HEK293 (cell line): ENCODE measurements at regions not wholly inside any gene's neighbourhood (a gene's known extent, or its start where the extent isn't known, plus 50 kb on each side); places are given as distances from the start of the nearest gene placed in this dataset.

ENCODE experiments used
- CTCF ChIA-PET: fragments of 350-600 bp; formaldehyde crosslinking; extraction: SDS; loops from one replicate; lab custom pipeline; 2021; ENCODE audit warnings: antibody characterized with exemption; lab: Yijun Ruan, JAX
- POLR2A ChIA-PET: fragments of 300-600 bp; formaldehyde crosslinking; extraction: SDS; loops from one replicate; lab custom pipeline; 2020; ENCODE audit warnings: antibody characterized with exemption, inconsistent platforms; lab: Yijun Ruan, JAX
- H3K27ac ChIP-seq: fragments of 200-500 bp; sonication (Bioruptor generic); 2 replicates; pipeline ENCODE4 v1.5.1; 2014; ENCODE audit warnings: low read depth, low read length, control low read depth, inconsistent platforms; ENCODE audit errors: extremely low read depth
- H3K36me3 ChIP-seq, 2 experiments: fragments of 200-500 bp in 1 of 2; sonication (Bioruptor generic) in 1 of 2; 1 replicate in 1 of 2; 2 replicates in 1 of 2; pipeline ENCODE4 v1.5.1; 2014 to 2017; ENCODE audit warnings: inconsistent platforms in 2 of 2, low read length in 2 of 2; ENCODE audit not compliant: control insufficient read depth in 2 of 2, insufficient read depth in 1 of 2
- H3K4me1 ChIP-seq: fragments of 200-500 bp; sonication (Bioruptor generic); 2 replicates; pipeline ENCODE4 v1.5.1; 2014; ENCODE audit warnings: mild to moderate bottlenecking, low read length, inconsistent platforms; ENCODE audit not compliant: control insufficient read depth, insufficient read depth
- H3K4me3 ChIP-seq: 2 replicates; pipeline ENCODE4 v1.5.1; 2011; ENCODE audit warnings: low read depth, mild to moderate bottlenecking, control low read depth, low read length, moderate library complexity
- H3K9me3 ChIP-seq: fragments of 200-500 bp; sonication (Bioruptor generic); 2 replicates; pipeline ENCODE4 v1.5.1; 2014; ENCODE audit warnings: low read depth, low read length, inconsistent platforms; ENCODE audit not compliant: control insufficient read depth, insufficient read depth
- INSM2 ChIP-seq: fragments of 450-650 bp; formaldehyde crosslinking; IDR thresholded peaks from 2 replicates; pipeline ENCODE4 v1.5.1; 2016; ENCODE audit warnings: missing biosample characterization, missing genetic modification characterization
- KLF16 ChIP-seq: fragments of 450-650 bp; formaldehyde crosslinking; IDR thresholded peaks from 2 replicates; pipeline ENCODE4 v1.5.1; 2017; ENCODE audit warnings: missing biosample characterization, missing genetic modification characterization
- OVOL3 ChIP-seq: fragments of 450-650 bp; formaldehyde crosslinking; IDR thresholded peaks from 2 replicates; pipeline ENCODE4 v1.5.1; 2016; ENCODE audit warnings: missing biosample characterization, missing genetic modification characterization
- REST ChIP-seq: fragments of 450-650 bp; formaldehyde crosslinking; IDR thresholded peaks from 2 replicates; pipeline ENCODE4 v1.5.1; 2016; ENCODE audit warnings: missing biosample characterization, missing genetic modification characterization
- ZBTB10 ChIP-seq: fragments of 450-650 bp; formaldehyde crosslinking; IDR thresholded peaks from 2 replicates; pipeline ENCODE4 v1.5.1; 2016; ENCODE audit warnings: missing biosample characterization, missing genetic modification characterization
- ZFP41 ChIP-seq: fragments of 450-650 bp; formaldehyde crosslinking; IDR thresholded peaks from 2 replicates; pipeline ENCODE4 v1.5.1; 2016; ENCODE audit warnings: missing biosample characterization, missing genetic modification characterization, borderline replicate concordance
- ZNF155 ChIP-seq: fragments of 450-650 bp; formaldehyde crosslinking; IDR thresholded peaks from 2 replicates; pipeline ENCODE4 v1.5.1; 2016; ENCODE audit warnings: missing biosample characterization, missing genetic modification characterization
- ZNF214 ChIP-seq: fragments of 450-650 bp; formaldehyde crosslinking; IDR thresholded peaks from 2 replicates; pipeline ENCODE4 v1.5.1; 2017; ENCODE audit warnings: missing biosample characterization, mild to moderate bottlenecking, missing genetic modification characterization, borderline replicate concordance
- ZNF394 ChIP-seq: fragments of 450-650 bp; formaldehyde crosslinking; IDR thresholded peaks from 2 replicates; pipeline ENCODE4 v1.5.1; 2016; ENCODE audit warnings: missing biosample characterization, missing genetic modification characterization, mild to moderate bottlenecking, moderate library complexity, borderline replicate concordance
- ZNF398 ChIP-seq: fragments of 450-650 bp; formaldehyde crosslinking; IDR thresholded peaks from 2 replicates; pipeline ENCODE4 v1.5.1; 2017; ENCODE audit warnings: missing biosample characterization, missing genetic modification characterization
- ZNF48 ChIP-seq: fragments of 450-650 bp; formaldehyde crosslinking; IDR thresholded peaks from 2 replicates; pipeline ENCODE4 v1.5.1; 2016; ENCODE audit warnings: missing biosample characterization, missing genetic modification characterization
- ZNF514 ChIP-seq: fragments of 450-650 bp; formaldehyde crosslinking; IDR thresholded peaks from 2 replicates; pipeline ENCODE4 v1.5.1; 2016; ENCODE audit warnings: missing biosample characterization, missing genetic modification characterization
- ZNF621 ChIP-seq: fragments of 450-650 bp; formaldehyde crosslinking; IDR thresholded peaks from 2 replicates; pipeline ENCODE4 v1.5.1; 2017; ENCODE audit warnings: missing biosample characterization, missing genetic modification characterization
- ZNF670 ChIP-seq: fragments of 450-650 bp; formaldehyde crosslinking; IDR thresholded peaks from 2 replicates; pipeline ENCODE4 v1.5.1; 2016; ENCODE audit warnings: missing biosample characterization, missing genetic modification characterization, low read depth
- ZNF768 ChIP-seq: fragments of 450-650 bp; formaldehyde crosslinking; IDR thresholded peaks from 2 replicates; pipeline ENCODE4 v1.5.1; 2018; ENCODE audit warnings: missing biosample characterization, mild to moderate bottlenecking, missing genetic modification characterization

- ChIA-PET CTCF (no interaction called here), POLR2A (no interaction called here)
- TF ChIP-seq ZNF394 (no peak), KLF16 (no peak), ZNF621 (tag by site-specific recombination) (no peak), ZNF155 (tag by site-specific recombination) (no peak), ZNF214 (tag by site-specific recombination) (no peak), ZNF514 (tag by site-specific recombination) (no peak), ZFP41 (tag by site-specific recombination) (no peak), OVOL3 (no peak), ZNF768 (tag by site-specific recombination) (no peak), ZNF48 (no peak)
Observed at GRCh38 chr10:57026307-57026706, 665.2 kb upstream of the ZWINT start.

GRCh38 chr10:57023626-57024025 is 662.6 kb upstream of the ZWINT start:
- POLR2A ChIA-PET = no interaction called here
- Histone ChIP-seq H3K4me1 (no peaks in the 10 kb centered on the region), H3K4me3 (no peak overlapping the region), H3K36me3 (no peaks in the 10 kb centered on the region), H3K9me3 (no peaks in the 10 kb centered on the region), H3K27ac (no peak overlapping the region)
- CTCF ChIA-PET = no interaction called here
- TF ChIP-seq ZNF398 (no peak), ZNF670 (no peak), INSM2 (tag by site-specific recombination) (no peak), REST (tag by site-specific recombination) (no peak), ZBTB10 (no peak)

More at GRCh38 chr10:57026307-57026706, 665.2 kb upstream of the ZWINT start:
- H3K4me3 ChIP-seq = no peak overlapping the region
- no peaks in the 10 kb centered on the region for H3K9me3 ChIP-seq
- no peaks in the 10 kb centered on the region for H3K4me1 ChIP-seq
- H3K27ac ChIP-seq = no peak overlapping the region
- no peaks in the 10 kb centered on the region for H3K36me3 ChIP-seq
